Ovary (tissue), 3 donors: ENCODE measurements at regions not wholly inside any gene's neighbourhood (a gene's known extent, or its start where the extent isn't known, plus 50 kb on each side); places are given as distances from the start of the nearest gene placed in this dataset.

Source experiments
- CTCF ChIP-seq, 3 donors: fragments of 450-650 bp in 2 of 3; fragments of 200-600 bp in 1 of 3; IDR thresholded peaks; one replicate each; pipeline versions ENCODE4 v1.5.1 to v1.8.0; 2016 to 2022; ENCODE audit warnings: antibody characterized with exemption in 3 of 3, mild to moderate bottlenecking in 1 of 3
- EP300 ChIP-seq: sonication (generic); formaldehyde crosslinking; IDR thresholded peaks from one replicate; pipeline ENCODE4 v1.6.1; 2017; ENCODE audit warnings: antibody characterized with exemption
- POLR2A ChIP-seq: fragments of 450-650 bp; IDR thresholded peaks from one replicate; pipeline ENCODE4 v1.6.1; 2017; ENCODE audit warnings: antibody characterized with exemption, mild to moderate bottlenecking, moderate library complexity
- donor health status: DM: no; HTN: no; CAD: no.

- TF ChIP-seq CTCF (IDR thresholded peaks at IDR 0.05) (no peak), POLR2A (no peak), EP300 (no peak)
Measured at GRCh38 chr5:52441768-52442167, 345.9 kb upstream of the ITGA1 start.
